ENCODE measurements at regions not wholly inside any gene's neighbourhood (a gene's known extent, or its start where the extent isn't known, plus 50 kb on each side); places are given as distances from the start of the nearest gene placed in this dataset.

DNA sequence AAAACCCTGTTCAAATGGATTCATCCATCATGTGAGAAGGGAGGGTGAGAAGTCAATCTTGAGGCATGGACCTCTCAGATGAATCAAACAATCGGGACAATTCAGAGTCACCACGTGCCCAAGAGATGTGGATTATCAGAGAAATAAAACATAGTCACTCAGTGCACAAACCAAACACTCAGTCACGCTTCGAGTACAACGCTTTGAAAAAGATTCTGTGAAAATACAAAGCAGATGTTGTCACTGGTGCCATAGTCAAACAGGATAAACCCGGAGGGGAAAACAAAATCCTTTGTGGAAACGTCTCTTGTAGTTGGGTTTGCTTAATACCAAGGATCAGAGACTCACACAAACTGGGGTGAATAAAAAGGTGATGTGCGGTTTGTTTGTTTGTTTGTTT lies 188.4 kb downstream of the RRAGC start:
- TF ChIP-seq, protein P1, sequence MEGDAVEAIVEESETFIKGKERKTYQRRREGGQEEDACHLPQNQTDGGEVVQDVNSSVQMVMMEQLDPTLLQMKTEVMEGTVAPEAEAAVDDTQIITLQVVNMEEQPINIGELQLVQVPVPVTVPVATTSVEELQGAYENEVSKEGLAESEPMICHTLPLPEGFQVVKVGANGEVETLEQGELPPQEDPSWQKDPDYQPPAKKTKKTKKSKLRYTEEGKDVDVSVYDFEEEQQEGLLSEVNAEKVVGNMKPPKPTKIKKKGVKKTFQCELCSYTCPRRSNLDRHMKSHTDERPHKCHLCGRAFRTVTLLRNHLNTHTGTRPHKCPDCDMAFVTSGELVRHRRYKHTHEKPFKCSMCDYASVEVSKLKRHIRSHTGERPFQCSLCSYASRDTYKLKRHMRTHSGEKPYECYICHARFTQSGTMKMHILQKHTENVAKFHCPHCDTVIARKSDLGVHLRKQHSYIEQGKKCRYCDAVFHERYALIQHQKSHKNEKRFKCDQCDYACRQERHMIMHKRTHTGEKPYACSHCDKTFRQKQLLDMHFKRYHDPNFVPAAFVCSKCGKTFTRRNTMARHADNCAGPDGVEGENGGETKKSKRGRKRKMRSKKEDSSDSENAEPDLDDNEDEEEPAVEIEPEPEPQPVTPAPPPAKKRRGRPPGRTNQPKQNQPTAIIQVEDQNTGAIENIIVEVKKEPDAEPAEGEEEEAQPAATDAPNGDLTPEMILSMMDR (conservative IDR thresholded peaks at IDR 0.05; ENCODE audit: low read length) = no peak
- TF ChIP-seq EZH2phosphoT487 (IDR thresholded peaks at IDR 0.05; ENCODE audit: borderline replicate concordance, low read depth, low read length) = no peak
